Amniotic epithelial cell (primary cell): ENCODE measurements at regions not wholly inside any gene's neighbourhood (a gene's known extent, or its start where the extent isn't known, plus 50 kb on each side); places are given as distances from the start of the nearest gene placed in this dataset.
"Not testable (repeated sequence)": the region's sequence is repeated elsewhere in the genome, so short reads cannot be mapped to it uniquely, and the experiment has no call there.

Source experiments
- DNase-seq: peaks from one replicate; pipeline ENCODE4 v3.0.0-alpha.2; 2010; ENCODE audit warnings: low read depth

GRCh38 chr2:11993749-11994148, 247.3 kb downstream of the LPIN1 start:
- DNase-seq, result no peak

GRCh38 chr2:11995456-11995855, 249.0 kb downstream of the LPIN1 start:
- DNase-seq, result no peak

GRCh38 chr2:11996618-11997017, 250.2 kb downstream of the LPIN1 start:
- DNase-seq, result peak; percentile 63

- DNase-seq, result no peak
Observed at GRCh38 chr2:11997142-11997541, 250.7 kb downstream of the LPIN1 start.

- DNase-seq, result peak; percentile 56
Observed at GRCh38 chr2:11998218-11998617, 251.8 kb downstream of the LPIN1 start.

GRCh38 chr2:11998626-11999378, 252.4 kb downstream of the LPIN1 start:
- DNase-seq, result peak; percentile 21

GRCh38 chr2:12001621-12002020, 255.2 kb downstream of the LPIN1 start:
- no peak for DNase-seq

- no peak for DNase-seq
Observed at GRCh38 chr2:12002215-12002614, 255.8 kb downstream of the LPIN1 start.

GRCh38 chr2:12004713-12005112, 258.3 kb downstream of the LPIN1 start:
- DNase-seq, result no peak

GRCh38 chr2:12005886-12006681, 259.7 kb downstream of the LPIN1 start:
- DNase-seq, result no peak

GRCh38 chr2:12006850-12007249, 260.4 kb downstream of the LPIN1 start:
- peak; percentile 32 for DNase-seq

GRCh38 chr2:12007282-12007681, 260.9 kb downstream of the LPIN1 start:
- no peak for DNase-seq

GRCh38 chr2:12008425-12009061, 262.1 kb downstream of the LPIN1 start:
- DNase-seq, result peak; percentile 68

- no peak for DNase-seq
Observed at GRCh38 chr2:12009323-12009905, 263.0 kb downstream of the LPIN1 start.

- DNase-seq, result no peak
Observed at GRCh38 chr2:12010059-12010458, 263.6 kb downstream of the LPIN1 start.

- no peak for DNase-seq
Observed at GRCh38 chr2:12010779-12011178, 264.3 kb downstream of the LPIN1 start.

- DNase-seq, result peak; percentile 92
Observed at GRCh38 chr2:12014088-12014960, 267.9 kb downstream of the LPIN1 start.

GRCh38 chr2:12017499-12018157, 271.2 kb downstream of the LPIN1 start:
- no peak for DNase-seq

GRCh38 chr2:12018726-12019125, 272.3 kb downstream of the LPIN1 start:
- not testable (repeated sequence) for DNase-seq

GRCh38 chr2:12020833-12021469, 274.5 kb downstream of the LPIN1 start:
- no peak for DNase-seq
